GM18868 (cell line): ENCODE measurements at regions not wholly inside any gene's neighbourhood (a gene's known extent, or its start where the extent isn't known, plus 50 kb on each side); places are given as distances from the start of the nearest gene placed in this dataset.

Experiments
- ATAC-seq: cut with Tn5 transposase; IDR thresholded peaks from one replicate; pipeline ENCODE4 v1.9.1; 2021; ENCODE audit warnings: mild to moderate bottlenecking, moderate library complexity; ENCODE audit not compliant: unreplicated experiment

DNA sequence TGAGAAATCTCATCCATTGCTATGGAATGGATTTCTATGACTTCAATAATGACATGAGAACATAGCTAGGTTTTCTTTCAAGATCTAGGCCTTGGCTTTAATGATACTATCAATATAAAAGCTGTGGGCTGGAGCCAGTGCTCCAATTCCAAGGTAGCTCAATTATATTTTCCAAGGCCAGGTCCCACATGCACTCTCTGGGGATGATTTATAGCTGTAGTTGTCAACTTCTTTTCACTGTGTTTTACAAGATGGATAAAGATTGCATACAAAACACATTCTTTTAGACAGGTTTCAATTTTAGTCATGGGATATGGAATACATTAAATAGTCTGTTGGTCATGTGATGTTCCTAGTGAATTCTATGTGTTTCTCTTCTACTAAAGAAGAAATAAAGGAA is 156.7 kb downstream of the DCAF12L1 start:
- ATAC-seq: no peak

DNA sequence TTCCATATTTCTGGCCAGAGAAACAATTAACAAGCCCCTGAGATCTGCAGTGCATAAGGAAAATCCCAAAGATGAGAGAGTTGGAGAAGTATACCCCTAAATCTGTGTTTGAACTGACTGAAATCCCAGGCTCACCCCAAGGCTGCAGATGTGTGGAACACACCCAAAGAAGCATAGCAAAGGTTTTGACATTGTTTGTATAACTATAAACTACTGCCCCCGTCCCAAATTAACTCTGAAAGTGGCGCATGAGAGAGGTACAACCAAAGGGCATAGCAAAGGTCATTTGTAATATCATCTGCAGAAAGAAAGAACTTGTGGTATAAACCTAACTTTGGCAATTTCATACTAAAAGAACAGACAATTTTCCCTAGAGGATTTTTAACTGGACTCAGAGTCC is 157.9 kb downstream of the DCAF12L1 start:
- no peak for ATAC-seq

DNA sequence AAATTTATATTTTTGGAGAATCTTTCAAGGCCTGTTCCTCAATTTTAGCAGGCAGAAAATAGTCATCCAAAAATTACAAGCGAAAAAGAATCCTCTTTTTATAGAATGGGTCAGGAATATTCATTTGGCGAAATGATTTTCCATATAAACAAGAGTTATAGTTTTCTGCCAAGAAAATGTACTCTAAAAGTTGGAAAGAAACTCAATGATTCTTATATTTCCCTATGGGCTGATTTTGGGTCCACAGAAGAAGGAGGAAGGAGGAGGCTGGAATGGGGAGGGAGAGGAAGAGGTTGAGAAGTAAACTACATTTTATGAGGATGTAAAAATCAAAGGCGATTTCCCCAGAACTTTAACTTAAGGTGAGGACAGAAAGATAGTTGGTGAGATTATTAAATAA is 159.3 kb downstream of the DCAF12L1 start:
- no peak for ATAC-seq

DNA sequence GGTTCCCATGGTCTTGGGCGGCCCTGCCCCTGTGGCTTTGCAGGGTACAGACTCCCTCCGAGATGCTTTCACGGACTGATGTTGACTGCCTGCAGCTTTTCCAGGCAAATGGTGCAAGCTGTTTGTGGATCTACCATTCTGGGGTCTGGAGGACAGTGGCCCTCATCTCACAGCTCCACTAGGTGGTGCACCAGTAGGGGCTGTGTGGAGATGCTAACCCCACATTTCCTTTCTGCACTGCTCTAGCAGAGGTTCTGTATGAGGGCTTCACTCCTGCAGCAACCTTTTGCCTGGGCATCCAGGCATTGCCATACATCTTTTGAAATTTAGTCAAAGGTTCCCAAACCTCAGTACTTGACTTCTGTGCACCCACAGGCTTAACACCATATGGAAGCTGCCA is 176.1 kb downstream of the DCAF12L1 start:
- no peak for ATAC-seq

DNA sequence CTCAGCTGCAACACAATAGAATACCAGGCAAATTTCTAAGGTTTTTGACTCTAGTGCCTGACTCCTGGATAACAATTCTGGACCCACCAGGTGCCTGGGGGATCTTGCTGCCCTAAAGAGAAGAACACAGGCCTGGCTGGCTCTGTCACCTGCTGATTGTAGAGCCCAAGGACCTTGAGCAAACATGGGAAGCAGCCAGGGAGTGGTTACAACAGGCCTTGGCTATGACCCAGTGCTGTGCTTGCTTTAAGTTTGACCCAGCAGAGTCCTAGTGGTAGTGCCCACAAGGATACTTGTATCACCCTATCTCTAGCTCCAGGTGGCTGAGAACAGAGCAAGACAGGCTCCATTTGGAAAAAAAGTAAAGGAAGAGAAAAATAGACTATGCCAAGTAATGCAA is 176.8 kb upstream of the DCAF12L2 start:
- ATAC-seq: no peak

DNA sequence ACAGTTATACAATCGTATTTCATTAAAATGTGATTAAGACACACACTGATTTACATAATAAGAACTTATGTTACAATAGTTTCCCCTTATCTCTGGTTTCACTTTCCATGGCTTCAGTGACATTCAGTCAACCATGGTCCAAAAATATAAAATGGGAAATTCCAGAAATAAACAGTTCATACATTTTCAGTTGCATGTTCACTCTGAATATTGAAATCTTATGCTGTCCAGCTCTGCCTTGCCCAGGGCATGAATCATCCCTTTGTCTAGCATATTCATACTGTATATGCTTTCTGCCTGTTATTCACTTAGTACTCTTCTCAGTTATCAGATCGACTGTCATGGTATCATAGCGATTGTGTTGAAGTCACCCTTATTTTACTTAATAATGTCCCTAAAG is 173.8 kb upstream of the DCAF12L2 start:
- ATAC-seq: peak; percentile 60

DNA sequence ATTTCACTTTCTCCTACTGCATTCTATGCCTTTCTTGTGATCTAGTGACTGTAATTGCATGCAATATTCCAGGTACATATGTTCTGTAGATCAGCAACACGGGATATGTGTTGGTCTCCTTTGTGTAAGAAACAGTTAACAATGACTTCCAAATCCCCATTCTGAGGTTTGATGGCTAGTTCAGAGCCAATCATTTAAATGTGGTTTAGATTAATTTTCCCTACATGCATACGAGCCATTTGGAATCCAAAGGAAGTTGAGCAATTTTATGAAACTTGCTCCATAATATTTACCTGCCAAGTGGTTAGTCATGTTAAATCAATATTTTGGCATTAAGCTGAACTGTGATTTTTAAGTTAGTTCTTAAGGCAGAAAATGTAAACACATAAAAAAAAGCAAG is 172.8 kb upstream of the DCAF12L2 start:
- no peak for ATAC-seq

DNA sequence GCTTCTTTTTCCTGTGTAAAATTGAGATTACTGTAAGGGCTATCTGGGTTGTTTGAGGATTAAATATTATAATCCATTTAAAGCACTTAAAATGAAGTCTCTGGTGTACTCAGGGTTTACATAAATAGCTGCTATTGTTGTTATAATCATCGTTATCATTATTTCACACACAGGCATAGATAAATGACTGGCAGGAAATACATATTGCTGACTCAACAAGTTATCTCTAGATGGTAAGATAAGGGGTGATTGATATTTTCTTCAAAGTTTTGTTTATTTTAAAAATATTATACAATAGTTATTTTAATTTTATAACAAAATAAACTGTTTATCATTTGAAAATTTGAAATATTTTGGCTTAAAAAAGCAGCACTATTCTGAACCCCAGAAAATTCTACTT is 134.3 kb upstream of the DCAF12L2 start:
- ATAC-seq: no peak

DNA sequence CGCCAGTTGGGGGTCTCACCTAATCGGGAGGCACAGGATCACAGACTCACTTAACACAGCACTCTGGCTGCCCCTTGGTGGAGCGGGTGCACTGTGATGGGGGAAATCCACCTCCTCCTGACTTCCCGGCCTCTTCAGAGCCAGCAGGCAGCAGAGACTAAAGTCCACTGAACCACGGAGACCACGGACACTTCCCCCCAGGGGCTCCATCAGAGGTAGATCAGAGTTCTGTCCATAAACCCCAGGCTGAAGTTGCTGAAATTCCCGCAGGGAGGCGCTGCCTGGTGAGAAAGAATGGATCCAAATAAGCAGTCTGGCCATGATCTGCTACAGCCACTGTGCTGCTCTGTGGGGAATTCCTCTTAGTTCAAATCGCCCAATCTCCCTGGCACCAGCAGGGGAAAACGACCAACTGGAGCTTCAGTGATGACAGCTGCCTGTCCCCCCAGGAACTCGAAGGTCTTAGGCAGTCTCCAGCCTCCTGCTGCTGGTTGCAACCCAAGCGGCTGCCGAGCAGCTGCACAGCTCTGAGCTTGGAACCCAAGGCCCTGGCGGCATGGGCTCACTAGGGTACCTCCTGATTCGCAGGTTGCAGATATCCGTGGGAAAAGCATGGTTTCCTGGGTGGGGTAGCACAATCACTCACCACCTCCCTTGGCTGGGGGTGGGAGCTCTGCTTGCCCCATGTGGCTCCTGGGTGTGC is 106.9 kb upstream of the DCAF12L2 start:
- no peak for ATAC-seq

DNA sequence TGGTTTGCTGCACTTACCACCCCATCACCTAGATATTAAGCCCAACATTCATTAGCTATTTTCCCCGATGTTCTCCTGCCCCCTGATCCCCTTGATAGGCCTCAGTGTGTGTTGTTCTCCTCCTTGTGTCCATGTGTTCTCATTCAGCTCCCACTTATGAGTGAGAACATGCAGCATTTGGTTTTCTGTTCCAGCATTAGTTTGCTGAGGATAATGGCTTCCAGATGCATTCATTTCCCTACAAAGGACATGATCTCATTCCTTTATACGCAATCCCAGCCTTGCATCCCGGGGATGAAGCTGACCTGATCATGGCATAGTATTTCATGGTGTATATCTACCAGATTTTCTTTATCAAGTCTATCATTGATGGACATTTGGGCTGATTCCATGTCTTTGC is 99.0 kb upstream of the DCAF12L2 start:
- no peak for ATAC-seq

DNA sequence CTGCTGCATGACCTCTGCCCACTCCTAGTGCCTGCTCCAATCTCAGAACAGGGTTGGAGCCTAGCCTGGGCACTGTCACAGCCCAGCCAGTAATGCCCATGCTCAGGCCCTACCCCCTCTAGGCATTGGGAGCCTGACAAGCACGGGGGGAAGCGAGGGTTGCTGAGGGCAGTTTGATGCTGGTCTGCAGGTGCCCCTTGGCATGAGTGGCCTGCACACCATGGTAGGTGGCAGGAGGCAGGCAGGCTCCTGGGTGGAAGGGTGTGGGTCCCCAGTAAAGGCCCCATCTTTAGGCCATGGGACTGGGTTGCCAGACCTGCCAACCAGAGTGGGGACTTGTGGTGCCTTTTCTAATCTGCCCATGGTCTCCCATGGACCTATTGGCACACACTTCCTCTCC is 72.1 kb upstream of the DCAF12L2 start:
- no peak for ATAC-seq

DNA sequence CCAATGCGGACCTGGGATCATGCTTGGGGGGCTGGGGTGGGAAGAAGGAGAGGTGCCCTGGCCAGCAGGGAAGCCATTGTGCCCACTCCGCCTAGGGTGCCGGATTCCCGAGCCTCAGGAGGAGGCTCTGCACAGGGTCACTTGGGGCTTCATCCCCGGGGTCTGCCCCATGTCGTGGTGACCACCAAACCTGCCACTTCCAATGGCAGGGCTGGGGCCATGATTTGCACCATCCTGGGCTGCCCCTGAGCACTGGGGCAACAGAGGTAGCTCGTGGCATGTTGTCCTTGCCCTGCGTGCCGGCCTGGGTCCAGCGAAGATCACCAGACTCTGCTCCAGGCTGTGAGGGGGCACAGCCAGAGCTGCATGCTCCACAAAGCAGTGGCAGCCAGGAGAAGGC is 71.4 kb upstream of the DCAF12L2 start:
- no peak for ATAC-seq
